GM19397 (cell line): ENCODE measurements at regions not wholly inside any gene's neighbourhood (a gene's known extent, or its start where the extent isn't known, plus 50 kb on each side); places are given as distances from the start of the nearest gene placed in this dataset.
"Not testable (repeated sequence)": the region's sequence is repeated elsewhere in the genome, so short reads cannot be mapped to it uniquely, and the experiment has no call there.

Source experiments
- ATAC-seq: cut with Tn5 transposase; IDR thresholded peaks from one replicate; pipeline ENCODE4 v1.9.1; 2021; ENCODE audit warnings: mild to moderate bottlenecking, moderate library complexity; ENCODE audit not compliant: unreplicated experiment

- no peak for ATAC-seq
Measured at GRCh38 chr1:212495766-212496494, 63.2 kb downstream of the NENF start.

- ATAC-seq, result no peak
Measured at GRCh38 chr1:212496682-212497081, 64.0 kb downstream of the NENF start.

GRCh38 chr1:212497553-212497952 lies 64.8 kb downstream of the NENF start:
- ATAC-seq, result no peak

GRCh38 chr1:212498283-212499040 lies 65.7 kb downstream of the NENF start:
- ATAC-seq, result no peak

GRCh38 chr1:212500351-212500750 lies 67.6 kb downstream of the NENF start:
- no peak for ATAC-seq

- no peak for ATAC-seq
Measured at GRCh38 chr1:212500983-212501382, 68.3 kb downstream of the NENF start.

GRCh38 chr1:212503714-212504113 lies 71.0 kb downstream of the NENF start:
- ATAC-seq, result no peak

- no peak for ATAC-seq
Measured at GRCh38 chr1:212504171-212504803, 71.6 kb downstream of the NENF start.

GRCh38 chr1:212506666-212507065 lies 73.9 kb downstream of the NENF start:
- no peak for ATAC-seq

GRCh38 chr1:212507369-212507768 lies 74.6 kb downstream of the NENF start:
- no peak for ATAC-seq

GRCh38 chr1:212512816-212513559 lies 80.3 kb downstream of the NENF start:
- ATAC-seq, result no peak

GRCh38 chr1:212513586-212513985 lies 80.9 kb downstream of the NENF start:
- no peak for ATAC-seq

GRCh38 chr1:212514056-212514614 lies 81.4 kb downstream of the NENF start:
- no peak for ATAC-seq

- ATAC-seq, result no peak
Measured at GRCh38 chr1:212514782-212515181, 82.1 kb downstream of the NENF start.

GRCh38 chr1:212515329-212515760 lies 82.6 kb downstream of the NENF start:
- no peak for ATAC-seq

GRCh38 chr1:212516012-212516411 lies 83.3 kb downstream of the NENF start:
- not testable (repeated sequence) for ATAC-seq

GRCh38 chr1:212518188-212519054 lies 85.7 kb downstream of the NENF start:
- ATAC-seq, result no peak

- ATAC-seq, result no peak
Measured at GRCh38 chr1:212519131-212519530, 86.4 kb downstream of the NENF start.

GRCh38 chr1:212520299-212520698 lies 87.6 kb downstream of the NENF start:
- no peak for ATAC-seq

GRCh38 chr1:212520746-212521145 lies 87.8 kb upstream of the ATF3 start:
- ATAC-seq, result no peak
